Activated T-cell treated with anti-CD3 and anti-CD28 coated beads, Interleukin-2, amount 50 U/mL, for 24 hours (primary cell): ENCODE measurements at regions not wholly inside any gene's neighbourhood (a gene's known extent, or its start where the extent isn't known, plus 50 kb on each side); places are given as distances from the start of the nearest gene placed in this dataset.

Source experiments
- DNase-seq: peaks from one replicate; pipeline ENCODE4 v3.0.0-alpha.2; 2020
- H3K27ac Mint-ChIP-seq: 2 replicates; pipeline ENCODE4 v1.8.0; 2020; ENCODE audit warnings: mild to moderate bottlenecking, mixed read lengths
- H3K27me3 Mint-ChIP-seq: 2 replicates; pipeline ENCODE4 v1.8.0; 2020; ENCODE audit warnings: mixed read lengths
- H3K36me3 Mint-ChIP-seq: 2 replicates; pipeline ENCODE4 v1.8.0; 2020; ENCODE audit warnings: low read depth, mixed read lengths
- H3K4me1 Mint-ChIP-seq: 2 replicates; pipeline ENCODE4 v1.8.0; 2020; ENCODE audit warnings: low read depth, mixed read lengths
- H3K4me3 Mint-ChIP-seq: 2 replicates; pipeline ENCODE4 v1.8.0; 2020; ENCODE audit warnings: mild to moderate bottlenecking, moderate library complexity, mixed read lengths
- H3K9me3 Mint-ChIP-seq: 2 replicates; pipeline ENCODE4 v1.8.0; 2020; ENCODE audit warnings: mixed read lengths

DNA sequence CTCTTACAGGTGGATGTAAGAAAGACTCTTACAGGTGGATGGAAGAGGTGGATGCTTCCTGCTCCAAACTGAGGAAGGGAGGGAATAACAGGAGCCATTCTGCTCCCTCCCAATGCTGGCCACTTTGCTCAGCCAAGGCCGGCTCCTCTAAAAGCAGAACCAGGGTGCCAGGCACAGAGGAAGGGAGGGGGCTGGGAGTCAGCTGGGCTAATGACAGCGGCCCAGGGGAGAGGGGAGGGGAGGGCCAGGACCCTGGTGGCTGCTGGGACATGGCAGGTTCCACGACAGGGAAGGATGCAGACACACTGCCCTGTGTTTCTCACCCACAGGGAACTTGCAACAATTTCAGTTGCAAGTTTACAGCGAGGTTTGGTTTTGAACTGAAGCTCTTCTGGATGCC, 173.4 kb downstream of the ANAPC1 start:
- Mint-ChIP-seq H3K9me3 (no peaks in the 10 kb centered on the region), H3K27me3 (peaks cover 13% of the 10 kb centered on the region), H3K36me3 (no peaks in the 10 kb centered on the region), H3K27ac (no peak overlapping the region), H3K4me3 (no peak overlapping the region), H3K4me1 (peaks cover 26% of the 10 kb centered on the region)
- DNase-seq, result peak; percentile 9

DNA sequence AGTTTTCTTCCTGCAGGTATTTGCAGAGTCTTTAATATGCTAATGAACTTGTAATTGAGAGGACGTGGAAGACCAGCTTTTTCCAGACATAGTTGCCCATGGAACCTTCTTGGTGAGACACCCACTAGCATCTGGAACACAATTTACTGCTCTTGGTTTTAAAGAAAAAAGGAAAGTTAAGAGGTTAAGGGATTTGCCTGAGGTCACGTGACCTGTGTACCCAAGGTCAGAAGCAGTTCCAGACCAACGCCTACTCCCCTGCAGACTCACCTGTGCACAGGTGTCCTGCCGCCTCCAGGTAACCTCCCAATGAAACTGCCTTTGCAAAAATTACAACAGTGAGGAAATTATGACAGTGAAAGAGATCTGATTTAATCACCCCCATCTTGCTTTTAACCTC, 172.7 kb downstream of the ANAPC1 start:
- Mint-ChIP-seq H3K9me3 (no peaks in the 10 kb centered on the region), H3K4me1 (peaks cover 19% of the 10 kb centered on the region), H3K27ac (no peak overlapping the region), H3K27me3 (peaks cover 13% of the 10 kb centered on the region), H3K36me3 (no peaks in the 10 kb centered on the region), H3K4me3 (no peak overlapping the region)
- DNase-seq, result no peak

DNA sequence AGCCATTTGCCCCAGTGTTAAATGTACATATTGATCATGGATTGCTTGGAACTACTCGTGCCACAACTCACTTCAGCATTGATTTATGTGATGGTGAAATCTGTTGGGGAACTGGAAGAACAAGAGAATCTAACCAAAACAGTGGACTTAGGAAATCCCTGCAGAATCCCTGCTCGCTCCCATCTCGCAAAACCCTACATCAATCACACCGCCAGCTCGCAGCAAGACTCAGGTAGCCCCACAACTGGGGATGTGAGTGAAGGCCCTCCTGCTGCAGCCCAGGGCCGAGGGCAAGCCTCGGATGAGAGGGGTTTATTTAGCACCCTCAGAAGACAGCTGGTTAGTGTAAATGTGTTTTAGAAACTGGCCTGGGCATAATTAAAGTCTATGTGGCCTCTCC, 171.6 kb downstream of the ANAPC1 start:
- H3K9me3 Mint-ChIP-seq, result no peaks in the 10 kb centered on the region
- no peak overlapping the region for H3K4me3 Mint-ChIP-seq
- peaks cover 13% of the 10 kb centered on the region for H3K27me3 Mint-ChIP-seq
- DNase-seq, result peak; percentile 14
- peaks cover 9% of the 10 kb centered on the region for H3K4me1 Mint-ChIP-seq
- H3K27ac Mint-ChIP-seq, result no peak overlapping the region
- H3K36me3 Mint-ChIP-seq, result no peaks in the 10 kb centered on the region

DNA sequence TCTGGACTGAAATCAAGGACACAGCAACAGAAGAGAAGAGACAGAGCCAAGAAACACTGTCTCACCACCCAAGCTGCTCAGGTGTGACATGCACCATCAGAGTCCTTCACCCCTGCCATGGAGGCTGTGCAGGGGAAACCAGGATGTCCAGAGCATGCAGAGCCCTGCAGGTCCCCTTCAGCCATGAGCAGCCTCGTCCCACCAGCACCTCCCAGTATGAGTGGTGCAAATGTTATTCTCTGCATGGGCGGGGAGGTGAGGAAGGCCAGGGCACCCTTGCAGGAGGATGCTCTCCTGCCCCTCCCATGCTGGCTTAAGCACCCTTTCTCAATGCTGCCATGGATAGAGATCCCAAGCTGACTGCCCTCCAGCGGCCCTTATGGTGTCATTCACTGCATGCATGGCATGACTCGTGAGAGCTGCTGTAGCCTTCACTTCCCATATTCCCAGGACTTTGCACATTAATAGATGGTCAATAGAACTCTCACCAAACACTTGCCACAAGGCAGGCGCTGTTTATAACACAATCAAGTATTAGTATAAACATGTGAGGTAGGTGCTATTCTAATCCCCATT, 171.0 kb downstream of the ANAPC1 start:
- Mint-ChIP-seq H3K9me3 (no peaks in the 10 kb centered on the region), H3K4me3 (no peak overlapping the region), H3K4me1 (peaks cover 7% of the 10 kb centered on the region), H3K36me3 (no peaks in the 10 kb centered on the region), H3K27ac (no peak overlapping the region), H3K27me3 (peaks cover 9% of the 10 kb centered on the region)
- DNase-seq, result peak; percentile 13

DNA sequence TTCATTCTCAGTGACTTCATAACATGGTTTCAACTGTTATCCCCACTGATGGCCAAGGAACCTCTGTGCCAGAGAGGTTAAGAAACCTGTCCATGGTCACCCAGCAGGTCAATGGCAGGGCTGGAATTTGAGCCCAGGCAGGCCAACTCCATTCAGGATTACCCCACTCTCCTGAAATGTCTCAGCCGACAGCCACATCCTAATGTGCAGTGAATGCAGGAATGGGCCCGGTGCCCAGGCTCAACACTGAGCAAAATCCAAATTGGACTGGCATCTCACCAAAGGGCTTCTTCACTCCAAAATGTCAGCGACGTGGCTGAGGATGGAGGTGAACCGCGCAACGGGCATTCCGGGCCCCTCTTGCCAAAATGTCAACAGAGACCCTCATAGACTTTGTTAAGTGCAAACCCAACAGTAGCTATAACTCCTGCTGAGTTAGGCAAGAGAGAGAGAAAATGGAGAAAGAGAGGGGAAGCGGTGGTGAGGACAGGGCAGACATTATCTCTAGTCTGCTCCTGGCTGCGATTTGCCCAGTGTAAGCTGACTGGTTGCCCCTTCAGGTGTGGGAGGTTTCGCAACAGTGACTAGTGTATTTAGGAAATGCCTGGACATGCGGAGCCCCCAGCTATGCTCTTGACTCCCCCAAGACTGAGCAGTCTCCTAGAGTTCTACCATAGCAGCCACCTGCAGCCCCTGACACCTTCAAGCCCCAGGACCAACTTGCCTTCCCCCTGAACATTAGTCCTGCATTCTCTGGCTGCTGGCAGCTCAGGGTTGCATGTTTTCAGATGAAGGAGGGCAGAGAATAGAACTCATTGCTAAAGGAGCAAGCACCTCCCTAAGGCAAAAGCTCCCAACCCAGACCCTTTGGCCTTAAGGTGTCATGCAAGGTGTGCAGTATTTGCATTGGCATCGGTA, 167.7 kb downstream of the ANAPC1 start:
- H3K27me3 Mint-ChIP-seq, result no peaks in the 10 kb centered on the region
- peak; percentile 18 for DNase-seq
- no peaks in the 10 kb centered on the region for H3K9me3 Mint-ChIP-seq
- peaks cover 4% of the 10 kb centered on the region for H3K4me1 Mint-ChIP-seq
- H3K27ac Mint-ChIP-seq, result no peak overlapping the region
- H3K36me3 Mint-ChIP-seq, result no peaks in the 10 kb centered on the region
- no peak overlapping the region for H3K4me3 Mint-ChIP-seq

DNA sequence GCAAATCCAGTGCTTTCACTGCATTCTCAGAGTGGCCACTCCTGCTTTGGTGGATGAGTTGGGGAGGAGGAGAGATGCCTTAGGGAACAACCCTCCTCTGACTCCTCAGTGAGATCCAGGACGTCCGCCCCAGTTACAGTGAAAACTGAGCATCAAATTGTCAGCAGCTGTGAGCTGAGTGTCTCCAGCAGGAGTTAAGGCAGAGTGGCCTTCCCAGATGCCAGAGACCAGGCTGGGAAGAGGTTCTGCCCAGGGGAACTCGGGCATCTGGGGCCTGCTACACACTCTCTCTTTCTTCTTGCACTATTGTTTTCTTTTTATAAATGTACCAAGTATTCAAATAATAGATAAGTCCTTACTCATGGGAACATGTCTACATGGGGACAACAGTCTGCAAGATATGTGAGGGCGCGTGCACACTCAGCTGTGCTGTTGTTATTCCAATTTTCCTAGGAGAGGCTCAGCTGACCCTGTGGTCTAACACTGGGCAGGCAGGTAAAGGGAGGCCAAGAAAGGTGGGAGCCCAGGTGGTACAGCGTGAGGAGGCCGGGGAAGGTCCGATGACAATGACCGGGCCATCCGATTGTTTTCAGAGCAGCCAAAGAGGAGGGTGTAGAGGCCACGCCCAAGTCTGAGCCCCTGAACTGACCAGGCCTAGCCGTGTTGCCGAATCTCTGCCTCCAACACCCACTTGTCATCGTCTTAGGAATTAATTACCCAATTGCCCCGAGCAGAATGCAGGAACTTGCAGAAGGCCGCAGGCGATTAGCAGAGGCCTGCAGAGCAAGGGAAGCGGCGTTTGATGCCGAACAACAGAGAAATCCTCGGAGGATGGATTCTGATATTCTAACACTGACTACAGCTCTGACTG, 166.9 kb downstream of the ANAPC1 start:
- Mint-ChIP-seq H3K27ac (no peak overlapping the region), H3K27me3 (no peaks in the 10 kb centered on the region), H3K4me1 (peaks cover 4% of the 10 kb centered on the region), H3K9me3 (no peaks in the 10 kb centered on the region), H3K36me3 (no peaks in the 10 kb centered on the region), H3K4me3 (no peak overlapping the region)
- DNase-seq, result no peak
